ENCODE measurements at regions not wholly inside any gene's neighbourhood (a gene's known extent, or its start where the extent isn't known, plus 50 kb on each side); places are given as distances from the start of the nearest gene placed in this dataset.

GRCh38 chrX:7283741-7284140 is 135.8 kb upstream of the PUDP start:
- TF ChIP-seq POLR2A (IDR thresholded peaks at IDR 0.05): no peak
- TF ChIP-seq, protein P1, sequence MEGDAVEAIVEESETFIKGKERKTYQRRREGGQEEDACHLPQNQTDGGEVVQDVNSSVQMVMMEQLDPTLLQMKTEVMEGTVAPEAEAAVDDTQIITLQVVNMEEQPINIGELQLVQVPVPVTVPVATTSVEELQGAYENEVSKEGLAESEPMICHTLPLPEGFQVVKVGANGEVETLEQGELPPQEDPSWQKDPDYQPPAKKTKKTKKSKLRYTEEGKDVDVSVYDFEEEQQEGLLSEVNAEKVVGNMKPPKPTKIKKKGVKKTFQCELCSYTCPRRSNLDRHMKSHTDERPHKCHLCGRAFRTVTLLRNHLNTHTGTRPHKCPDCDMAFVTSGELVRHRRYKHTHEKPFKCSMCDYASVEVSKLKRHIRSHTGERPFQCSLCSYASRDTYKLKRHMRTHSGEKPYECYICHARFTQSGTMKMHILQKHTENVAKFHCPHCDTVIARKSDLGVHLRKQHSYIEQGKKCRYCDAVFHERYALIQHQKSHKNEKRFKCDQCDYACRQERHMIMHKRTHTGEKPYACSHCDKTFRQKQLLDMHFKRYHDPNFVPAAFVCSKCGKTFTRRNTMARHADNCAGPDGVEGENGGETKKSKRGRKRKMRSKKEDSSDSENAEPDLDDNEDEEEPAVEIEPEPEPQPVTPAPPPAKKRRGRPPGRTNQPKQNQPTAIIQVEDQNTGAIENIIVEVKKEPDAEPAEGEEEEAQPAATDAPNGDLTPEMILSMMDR (IDR thresholded peaks at IDR 0.05): no peak
